ENCODE measurements at regions not wholly inside any gene's neighbourhood (a gene's known extent, or its start where the extent isn't known, plus 50 kb on each side); places are given as distances from the start of the nearest gene placed in this dataset.

DNA sequence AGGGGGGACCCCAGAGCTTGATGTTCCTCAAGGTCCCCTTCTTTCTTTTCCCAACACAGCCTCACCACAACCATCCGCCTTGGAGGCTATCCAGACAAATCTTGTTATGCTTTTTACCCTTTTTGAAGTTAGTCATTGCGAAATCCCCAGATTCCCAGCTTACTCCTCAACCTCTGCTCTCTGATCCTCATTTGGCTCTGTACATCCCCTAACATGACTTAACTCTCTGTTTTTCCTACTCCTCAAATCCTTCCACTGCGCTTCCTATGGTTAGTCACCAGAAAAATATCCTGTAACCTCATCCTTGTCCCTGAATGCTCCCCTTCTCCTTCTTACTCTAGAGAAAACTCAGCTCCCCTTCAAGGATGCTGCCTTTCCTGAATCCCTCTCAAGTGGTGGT lies 189.1 kb upstream of the POU3F1 start:
- TF ChIP-seq, protein P1, sequence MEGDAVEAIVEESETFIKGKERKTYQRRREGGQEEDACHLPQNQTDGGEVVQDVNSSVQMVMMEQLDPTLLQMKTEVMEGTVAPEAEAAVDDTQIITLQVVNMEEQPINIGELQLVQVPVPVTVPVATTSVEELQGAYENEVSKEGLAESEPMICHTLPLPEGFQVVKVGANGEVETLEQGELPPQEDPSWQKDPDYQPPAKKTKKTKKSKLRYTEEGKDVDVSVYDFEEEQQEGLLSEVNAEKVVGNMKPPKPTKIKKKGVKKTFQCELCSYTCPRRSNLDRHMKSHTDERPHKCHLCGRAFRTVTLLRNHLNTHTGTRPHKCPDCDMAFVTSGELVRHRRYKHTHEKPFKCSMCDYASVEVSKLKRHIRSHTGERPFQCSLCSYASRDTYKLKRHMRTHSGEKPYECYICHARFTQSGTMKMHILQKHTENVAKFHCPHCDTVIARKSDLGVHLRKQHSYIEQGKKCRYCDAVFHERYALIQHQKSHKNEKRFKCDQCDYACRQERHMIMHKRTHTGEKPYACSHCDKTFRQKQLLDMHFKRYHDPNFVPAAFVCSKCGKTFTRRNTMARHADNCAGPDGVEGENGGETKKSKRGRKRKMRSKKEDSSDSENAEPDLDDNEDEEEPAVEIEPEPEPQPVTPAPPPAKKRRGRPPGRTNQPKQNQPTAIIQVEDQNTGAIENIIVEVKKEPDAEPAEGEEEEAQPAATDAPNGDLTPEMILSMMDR (IDR thresholded peaks at IDR 0.05; ENCODE audit: low read length), result no peak
- TF ChIP-seq EZH2 (IDR thresholded peaks at IDR 0.05; ENCODE audit: borderline replicate concordance, low read length), result no peak

Measured in OCI-LY1 (cell line).